Heart right ventricle (tissue), 16 donors: ENCODE measurements at regions not wholly inside any gene's neighbourhood (a gene's known extent, or its start where the extent isn't known, plus 50 kb on each side); places are given as distances from the start of the nearest gene placed in this dataset.
A peak's percentile ranks its signal among the peaks of the same experiment; 100 is the strongest.

Experiments used
- ATAC-seq, 8 donors: fragments of 200-7000 bp; cut with Tn5 transposase; one replicate each; pipeline ENCODE4 v1.9.1; 2020; ENCODE audit warnings: mild to moderate bottlenecking in 8 of 8, moderate library complexity in 8 of 8, moderate number of reproducible peaks in 1 of 8
- DNase-seq, 2 donors: peaks; one replicate each; pipeline ENCODE4 v3.0.0-alpha.2; 2020
- H3K27ac ChIP-seq, 10 donors: fragments of 200-600 bp; sonication (generic) in 2 of 10; one replicate each; pipeline versions ENCODE4 v1.5.0 to v1.8.0; 2020 to 2022; ENCODE audit warnings: mild to moderate bottlenecking in 3 of 10
- H3K27me3 ChIP-seq, 7 donors: fragments of 200-600 bp; one replicate each; pipeline ENCODE4 v1.8.0; 2021 to 2022; ENCODE audit warnings: mild to moderate bottlenecking in 2 of 7
- H3K36me3 ChIP-seq, 9 donors: fragments of 200-600 bp; sonication (generic) in 1 of 9; one replicate each; pipeline versions ENCODE4 v1.5.0 to v1.8.0; 2020 to 2022; ENCODE audit warnings: mild to moderate bottlenecking in 2 of 9
- H3K4me1 ChIP-seq, 9 donors: fragments of 200-600 bp; sonication (generic) in 1 of 9; one replicate each; pipeline versions ENCODE4 v1.5.0 to v1.8.0; 2020 to 2022; ENCODE audit warnings: mild to moderate bottlenecking in 4 of 9
- H3K4me3 ChIP-seq, 10 donors: fragments of 200-600 bp; sonication (generic) in 2 of 10; one replicate each; pipeline versions ENCODE4 v1.5.0 to v1.8.0; 2020 to 2022; ENCODE audit warnings: mild to moderate bottlenecking in 7 of 10, moderate library complexity in 2 of 10
- H3K9me3 ChIP-seq, 11 donors: fragments of 200-600 bp in 10 of 11; sonication (generic) in 2 of 11; one replicate each; pipeline versions ENCODE4 v1.5.0 to v1.8.0; 2013 to 2022; ENCODE audit warnings: mild to moderate bottlenecking in 2 of 11, control low read depth in 1 of 11, moderate library complexity in 1 of 11
- CTCF ChIP-seq, 9 donors: fragments of 200-600 bp; sonication (generic) in 2 of 9; IDR thresholded peaks; one replicate each; pipeline versions ENCODE4 v1.5.0 to v1.8.0; 2021 to 2022; ENCODE audit warnings: antibody characterized with exemption in 9 of 9, mild to moderate bottlenecking in 5 of 9, moderate library complexity in 1 of 9
- whole genome bisulfite sequencing, 2 donors: extraction: QIAGEN DNeasy Blood & Tissue Kit; methylation state at CpG; one replicate each; pipeline ENCODE4 v1.1.7; 2013; ENCODE audit warnings: inconsistent platforms in 1 of 2; 5-methylcytosine and 5-hydroxymethylcytosine counted together
- intact Hi-C, 10 donors: fragments of 100-400 bp; cut with DNase I; formaldehyde crosslinking; loops; one replicate each; pipeline versions ENCODE4 v1.11.1 to v1.14.2; 2022
- donor health status: Arrhythmogenic right ventricular cardiomyopathy.
- donor health status: ischemic (EF 13 %, LVEDD 7.1; RV severe dilation, severe dysfunction).
- donor health status: healthy with polysubstance abuse.
- donor health status: DM: no; HTN: yes; CAD: no.
- donor health status: DM: no; HTN: no; CAD: no.
- donor health status: ischemic (EF 25% LVEDD 6.9; RV normal size, moderate dysfunction).
- donor health status: ischemic (EF 25% LVEDD 5.7; RV mildly dilated, moderate dysfunction).
- donor health status: healthy.
- donor health status: DM: yes; HTN: yes; CAD: no.
- donor health status: Ischemic cardiomyopathy.
- donor health status: ischemic (EF 35%, LVEDD 5.7; RV mildly dilated, moderate dysfunction).
- donor health status: nonischemic (EF 11% LVEDD 7.7; RV severe dilation, severe dysfunction).
- donor health status: DM: yes; HTN: yes; CAD: no.
- donor health status: PGD.
- donor health status: ischemic (EF 29% LVEDD 5.4; RV normal size, mild dysfunction).
- donor health status: nonischemic (EF 23%, LVEDD 6.1; RV moderate dilation, normal function).

GRCh38 chr6:144660561-144661115, 375.5 kb downstream of the UTRN start:
- Histone ChIP-seq H3K27me3 (no peaks in the 10 kb centered on the region), H3K4me1 (peaks cover 0 to 61% (median 15%) of the 10 kb centered on the region in 9 donors), H3K9me3 (no peaks in the 10 kb centered on the region), H3K4me3 (peak overlapping the region in 1 of 10 donors; percentile 25), H3K36me3 (no peaks in the 10 kb centered on the region), H3K27ac (no peak overlapping the region)
- no peak for TF ChIP-seq CTCF (IDR thresholded peaks at IDR 0.05)
- ATAC-seq (no peak), DNase-seq (no peak)
- 93 to 95% methylated on average over 7 of the region's 7 CpGs for WGBS, 2 donors
- intact Hi-C loops, result no loop called here

- Histone ChIP-seq H3K36me3 (no peaks in the 10 kb centered on the region), H3K9me3 (no peaks in the 10 kb centered on the region), H3K4me1 (peaks cover 0 to 67% (median 15%) of the 10 kb centered on the region in 9 donors), H3K4me3 (peak overlapping the region in 1 of 10 donors; percentile 25), H3K27ac (no peak overlapping the region), H3K27me3 (no peaks in the 10 kb centered on the region)
- intact Hi-C loops, result no loop called here
- ATAC-seq (no peak), DNase-seq (no peak)
- 94% methylated on average over 8 of the region's 8 CpGs for WGBS, 2 donors
- no peak for TF ChIP-seq CTCF (IDR thresholded peaks at IDR 0.05)
Observed at GRCh38 chr6:144661116-144661806, 376.1 kb downstream of the UTRN start.

- H3K27ac ChIP-seq, result no peak overlapping the region
- ATAC-seq (no peak), DNase-seq (no peak)
- TF ChIP-seq CTCF (IDR thresholded peaks at IDR 0.05), result no peak
- H3K9me3 ChIP-seq, result no peaks in the 10 kb centered on the region
- H3K36me3 ChIP-seq, result no peaks in the 10 kb centered on the region
- H3K4me3 ChIP-seq, result no peak overlapping the region
- 76 to 83% methylated on average over 1 of the region's 1 CpG for WGBS, 2 donors
- intact Hi-C loops, result no loop called here
- H3K4me1 ChIP-seq, result peaks cover 0 to 81% (median 8%) of the 10 kb centered on the region in 9 donors
- no peaks in the 10 kb centered on the region for H3K27me3 ChIP-seq
Observed at GRCh38 chr6:144662812-144663365, 377.8 kb downstream of the UTRN start.

DNA sequence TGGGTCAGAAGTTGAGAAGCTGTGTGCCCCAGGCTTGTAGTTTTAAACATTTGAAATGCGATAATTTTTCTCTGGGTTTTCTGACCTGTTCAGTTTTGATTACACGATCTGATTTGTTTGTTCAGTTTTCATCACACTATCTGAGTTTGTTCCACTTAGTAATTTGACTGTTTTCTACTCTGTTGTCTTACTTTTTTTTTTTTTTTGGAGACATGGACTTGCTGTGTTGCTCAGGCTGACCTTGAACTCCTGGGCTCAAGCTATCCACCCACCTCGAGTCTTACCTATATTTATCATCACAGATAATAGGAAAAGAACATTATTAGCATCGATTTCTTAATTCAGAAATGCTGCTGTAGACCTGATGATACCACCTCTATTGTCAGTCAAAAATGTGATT, 379.1 kb downstream of the UTRN start:
- intact Hi-C loops, result no loop called here
- no peak overlapping the region for H3K27ac ChIP-seq
- TF ChIP-seq CTCF (IDR thresholded peaks at IDR 0.05), result no peak
- no peaks in the 10 kb centered on the region for H3K9me3 ChIP-seq
- no peaks in the 10 kb centered on the region for H3K36me3 ChIP-seq
- no peak overlapping the region for H3K4me3 ChIP-seq
- 82 to 83% methylated on average over 4 of the region's 4 CpGs for WGBS, 2 donors
- no peaks in the 10 kb centered on the region for H3K27me3 ChIP-seq
- ATAC-seq (no peak), DNase-seq (no peak)
- H3K4me1 ChIP-seq, result peaks cover 0 to 69% (median 7%) of the 10 kb centered on the region in 9 donors
